Epithelial cell of proximal tubule (primary cell): ENCODE measurements at regions not wholly inside any gene's neighbourhood (a gene's known extent, or its start where the extent isn't known, plus 50 kb on each side); places are given as distances from the start of the nearest gene placed in this dataset.

ENCODE experiments used
- DNase-seq: peaks from one replicate; pipeline ENCODE4 v3.0.0-alpha.2; 2011; ENCODE audit warnings: low read depth
- H3K4me3 ChIP-seq: 2 replicates; pipeline ENCODE4 v1.5.1; 2011; ENCODE audit warnings: low read depth, mild to moderate bottlenecking, low read length
- TF ChIP-seq, protein P1 (sequence below): conservative IDR thresholded peaks from 2 replicates; pipeline ENCODE4 v1.5.1; 2012; ENCODE audit warnings: low read depth, mild to moderate bottlenecking, low read length

DNA sequence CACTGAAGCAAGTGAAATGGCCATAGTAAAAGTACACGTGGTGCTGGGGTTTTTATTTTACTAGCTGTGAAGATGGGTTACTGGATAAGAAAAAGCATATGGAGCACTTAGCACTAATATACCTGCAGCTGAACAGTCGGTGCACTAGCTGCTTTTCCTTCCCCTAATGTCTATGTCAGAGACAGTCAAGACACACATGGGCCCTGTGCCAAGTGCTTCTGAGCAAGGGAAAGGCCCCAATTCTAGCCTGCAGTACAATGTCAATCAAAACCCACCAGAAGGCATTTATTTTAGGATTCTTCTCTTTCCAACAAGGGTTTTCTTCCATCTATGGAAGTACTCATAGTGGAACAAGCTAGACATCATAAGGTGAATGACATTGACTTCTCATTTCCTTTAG is 716.7 kb downstream of the CCSER2 start:
- TF ChIP-seq, protein P1, sequence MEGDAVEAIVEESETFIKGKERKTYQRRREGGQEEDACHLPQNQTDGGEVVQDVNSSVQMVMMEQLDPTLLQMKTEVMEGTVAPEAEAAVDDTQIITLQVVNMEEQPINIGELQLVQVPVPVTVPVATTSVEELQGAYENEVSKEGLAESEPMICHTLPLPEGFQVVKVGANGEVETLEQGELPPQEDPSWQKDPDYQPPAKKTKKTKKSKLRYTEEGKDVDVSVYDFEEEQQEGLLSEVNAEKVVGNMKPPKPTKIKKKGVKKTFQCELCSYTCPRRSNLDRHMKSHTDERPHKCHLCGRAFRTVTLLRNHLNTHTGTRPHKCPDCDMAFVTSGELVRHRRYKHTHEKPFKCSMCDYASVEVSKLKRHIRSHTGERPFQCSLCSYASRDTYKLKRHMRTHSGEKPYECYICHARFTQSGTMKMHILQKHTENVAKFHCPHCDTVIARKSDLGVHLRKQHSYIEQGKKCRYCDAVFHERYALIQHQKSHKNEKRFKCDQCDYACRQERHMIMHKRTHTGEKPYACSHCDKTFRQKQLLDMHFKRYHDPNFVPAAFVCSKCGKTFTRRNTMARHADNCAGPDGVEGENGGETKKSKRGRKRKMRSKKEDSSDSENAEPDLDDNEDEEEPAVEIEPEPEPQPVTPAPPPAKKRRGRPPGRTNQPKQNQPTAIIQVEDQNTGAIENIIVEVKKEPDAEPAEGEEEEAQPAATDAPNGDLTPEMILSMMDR: no peak
- no peak for DNase-seq
- H3K4me3 ChIP-seq: no peak overlapping the region

DNA sequence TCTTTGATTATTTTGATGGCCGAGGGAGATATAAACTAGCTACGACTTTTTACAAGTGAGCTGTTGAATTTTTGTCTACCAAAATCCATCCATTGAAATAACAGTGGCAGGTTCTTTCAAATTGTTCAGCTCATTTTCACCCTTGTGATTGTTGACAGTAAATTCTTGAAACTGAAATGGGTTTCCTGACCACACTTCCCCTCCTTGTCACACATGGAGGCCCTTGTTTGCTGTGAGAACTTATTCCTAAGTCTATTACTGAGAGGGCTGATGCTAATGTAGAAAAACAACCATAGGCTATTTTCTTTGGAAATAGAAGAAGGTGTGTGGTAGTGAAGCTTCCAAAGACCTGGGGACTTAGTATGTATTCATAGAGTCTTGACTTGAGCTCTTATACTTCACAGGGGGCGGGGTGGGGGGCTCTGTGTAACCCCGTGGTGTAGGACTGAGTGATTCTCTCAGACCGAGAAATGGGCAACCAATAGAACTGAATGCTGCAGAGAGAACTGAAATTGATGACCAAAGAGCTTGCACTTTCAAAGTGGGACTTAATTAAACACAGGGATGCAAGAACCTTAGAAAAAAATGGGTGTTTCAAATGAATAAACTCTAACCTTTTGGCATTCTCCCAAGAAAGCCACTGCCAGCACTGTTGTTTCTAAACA is 718.9 kb downstream of the CCSER2 start:
- no peak overlapping the region for H3K4me3 ChIP-seq
- TF ChIP-seq, protein P1: no peak
- no peak for DNase-seq

DNA sequence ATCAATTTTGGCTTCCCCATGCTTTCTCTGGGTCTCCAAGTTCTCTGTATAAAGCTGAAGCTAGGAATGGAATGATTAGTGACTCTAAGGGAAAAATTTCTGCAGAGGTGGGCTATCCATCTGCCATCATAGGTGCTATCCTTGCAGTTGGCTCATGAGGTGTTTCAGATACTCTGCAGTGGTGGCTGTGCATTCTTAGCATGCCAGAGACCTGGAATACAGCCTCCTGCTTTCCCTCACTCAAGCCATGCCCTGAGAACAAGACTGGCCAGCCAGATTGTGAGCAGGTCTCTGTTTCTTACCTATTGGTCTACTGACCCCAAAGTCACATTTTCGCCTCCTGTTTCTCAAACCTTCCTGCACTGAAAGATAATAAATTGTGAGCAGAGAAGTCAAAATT is 719.6 kb downstream of the CCSER2 start:
- no peak overlapping the region for H3K4me3 ChIP-seq
- no peak for DNase-seq
- TF ChIP-seq, protein P1: no peak

GRCh38 chr10:85048644-85049043 is 720.3 kb downstream of the CCSER2 start:
- H3K4me3 ChIP-seq: no peak overlapping the region
- TF ChIP-seq, protein P1: no peak
- DNase-seq: no peak

GRCh38 chr10:85060944-85061343 is 732.6 kb downstream of the CCSER2 start:
- TF ChIP-seq, protein P1: no peak
- no peak for DNase-seq
- no peak overlapping the region for H3K4me3 ChIP-seq

DNA sequence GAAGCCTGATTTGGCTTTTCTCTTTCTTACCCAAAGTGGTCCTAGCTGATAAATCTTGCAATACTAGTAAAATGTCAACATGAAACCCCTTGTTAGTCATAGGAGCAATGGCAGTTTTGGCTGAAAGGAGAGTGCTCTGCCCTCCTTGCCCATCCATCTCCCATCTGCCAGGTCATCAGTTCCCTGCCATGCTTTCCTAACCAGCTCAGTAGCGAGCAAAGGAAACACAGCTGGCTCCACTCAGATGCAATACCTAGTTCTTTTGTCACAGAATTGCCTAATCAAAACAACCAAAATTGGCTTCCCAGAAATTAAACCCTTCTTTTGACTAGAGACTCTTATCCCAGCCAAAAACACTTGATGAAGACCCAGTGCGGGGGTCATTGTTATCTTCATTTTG is 733.0 kb downstream of the CCSER2 start:
- no peak overlapping the region for H3K4me3 ChIP-seq
- DNase-seq: no peak
- TF ChIP-seq, protein P1: no peak

GRCh38 chr10:85067955-85068354 is 739.6 kb downstream of the CCSER2 start:
- TF ChIP-seq, protein P1: no peak
- DNase-seq: no peak

More at GRCh38 chr10:85067955-85068354, 739.6 kb downstream of the CCSER2 start:
- no peak overlapping the region for H3K4me3 ChIP-seq
